SW 1271 (cell line): ENCODE measurements at regions not wholly inside any gene's neighbourhood (a gene's known extent, or its start where the extent isn't known, plus 50 kb on each side); places are given as distances from the start of the nearest gene placed in this dataset.

ENCODE experiments used
- DNase-seq, 2 experiments: peaks; one replicate each; lab custom pipeline; 2025; lab: John Stamatoyannopoulos, UW

DNA sequence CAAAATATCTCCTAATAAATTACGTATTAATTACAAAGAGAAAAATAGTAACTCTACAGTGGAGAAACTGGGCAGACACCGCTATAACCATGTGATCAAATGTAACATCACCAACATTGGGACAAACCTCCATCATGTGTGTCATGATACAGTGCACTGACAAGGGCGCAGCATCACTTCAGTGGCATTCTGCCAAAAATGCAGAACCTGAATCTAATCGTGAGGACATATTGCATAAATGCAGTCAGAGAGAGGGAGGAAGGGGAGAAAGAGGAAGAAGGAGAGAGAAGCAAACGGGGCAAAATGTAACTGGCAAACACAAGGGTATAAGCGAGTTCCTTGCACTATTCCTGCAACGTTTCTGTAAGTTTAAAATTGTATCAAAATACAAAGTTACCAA, 74.2 kb upstream of the MARCHF10 start:
- DNase-seq = no peak

DNA sequence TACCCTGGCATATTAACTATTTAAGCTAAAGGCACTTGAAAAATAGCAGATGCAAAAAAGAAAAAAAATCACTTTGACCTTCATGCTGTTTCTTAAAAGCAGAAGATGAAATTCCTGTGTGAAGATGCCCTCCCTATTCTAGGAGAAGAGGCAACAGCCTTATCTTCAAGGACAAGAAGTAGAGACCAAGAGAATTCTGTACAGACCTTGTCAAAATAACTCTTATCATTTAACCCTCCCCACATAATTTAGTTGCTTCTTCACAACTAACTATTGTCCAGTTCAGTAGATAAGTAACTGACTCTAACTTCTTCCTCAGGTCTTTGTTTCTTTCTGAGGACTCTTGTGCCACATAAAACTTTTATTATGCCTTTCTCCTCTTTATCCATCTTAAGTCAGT, 72.0 kb upstream of the MARCHF10 start:
- no peak for DNase-seq

DNA sequence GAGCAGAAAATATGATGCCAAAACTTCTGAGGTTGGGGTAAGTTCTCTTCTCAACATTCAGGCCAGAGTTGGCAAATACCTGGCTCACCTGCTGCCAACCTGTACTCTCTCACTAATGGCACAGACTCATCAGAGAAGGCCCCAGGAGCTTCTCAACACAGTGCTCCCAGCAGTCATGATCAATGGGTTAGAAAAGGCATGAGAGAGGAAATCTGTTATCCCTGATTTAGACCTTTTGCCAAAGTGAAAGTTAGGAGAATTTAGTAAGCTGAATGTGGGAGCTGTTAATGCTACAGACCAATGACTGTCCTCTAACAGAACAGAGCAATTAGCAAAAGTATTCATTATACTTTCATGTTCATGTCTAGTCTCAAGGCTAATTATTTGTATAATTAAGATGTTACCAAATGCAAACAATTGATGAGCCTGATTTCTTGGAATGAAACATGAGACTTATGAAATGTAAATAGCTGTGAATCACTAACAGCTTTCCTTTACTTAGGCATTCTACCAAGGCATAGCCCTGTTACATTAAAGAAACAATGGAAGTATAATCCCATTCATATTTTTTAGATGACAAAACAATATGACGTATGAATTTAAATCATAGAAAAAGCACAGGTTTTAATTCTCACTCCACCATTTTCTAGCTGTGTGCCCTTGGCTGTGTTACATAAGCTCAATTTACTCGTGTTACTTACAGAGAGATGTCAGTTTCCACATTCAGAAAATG, 68.7 kb upstream of the MARCHF10 start:
- DNase-seq = no peak

DNA sequence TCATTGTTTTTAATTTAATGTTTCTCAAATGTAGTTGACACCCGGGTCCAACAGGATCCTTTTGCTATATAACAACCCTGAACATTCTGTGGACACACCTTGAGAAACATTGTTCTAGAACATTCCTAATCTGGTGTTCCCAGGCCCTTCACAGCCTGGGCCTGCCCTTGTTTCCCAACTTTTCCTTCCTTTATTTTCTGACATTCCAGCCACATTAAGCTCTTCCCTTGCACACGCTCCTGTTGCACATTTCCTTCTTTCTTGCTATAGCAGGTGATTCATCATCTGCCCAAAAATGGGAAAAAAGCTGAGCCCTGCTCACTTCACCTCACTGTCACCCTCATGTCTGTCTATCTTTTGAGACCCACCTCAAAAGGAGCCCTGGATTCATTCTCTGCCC, 67.9 kb upstream of the MARCHF10 start:
- no peak for DNase-seq

DNA sequence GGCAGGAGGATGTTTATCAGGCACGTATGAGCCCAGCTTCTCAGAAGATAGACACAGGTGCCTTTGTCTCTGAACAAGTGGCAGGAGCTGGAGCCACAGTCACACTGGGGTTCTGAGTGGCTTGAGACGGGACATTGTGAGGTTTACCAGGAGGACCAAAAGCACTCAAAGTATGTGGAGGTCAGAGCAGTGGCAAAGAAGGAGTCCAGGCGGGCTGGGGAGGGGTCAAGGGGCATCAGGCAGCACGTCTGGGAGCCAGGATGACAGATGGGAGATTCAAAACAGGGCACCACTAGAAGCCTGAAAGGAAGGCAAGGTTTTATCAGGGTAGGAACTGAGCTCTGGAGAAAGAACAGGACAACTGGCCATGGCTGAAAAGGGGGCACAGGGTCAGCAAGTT, 67.2 kb upstream of the MARCHF10 start:
- no peak for DNase-seq

DNA sequence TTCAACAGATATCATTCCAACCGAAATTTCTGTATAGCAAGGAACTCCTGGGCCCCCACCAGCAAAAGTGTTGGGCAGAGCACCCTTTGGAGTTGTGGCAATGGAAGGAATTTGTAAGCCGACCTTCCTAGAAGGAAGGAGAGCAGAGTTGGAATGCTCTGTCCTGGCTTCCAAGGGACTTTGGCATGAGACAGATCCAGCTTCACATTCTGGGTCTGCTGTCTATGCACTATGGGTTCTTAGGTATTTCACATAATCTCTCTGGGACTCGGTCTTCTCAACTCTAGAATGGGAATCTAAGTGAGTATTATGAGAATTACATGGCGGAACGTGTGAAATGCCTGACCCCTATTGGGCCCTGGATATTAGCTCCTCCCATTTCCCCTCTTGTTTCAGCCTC, 63.2 kb upstream of the MARCHF10 start:
- no peak for DNase-seq

DNA sequence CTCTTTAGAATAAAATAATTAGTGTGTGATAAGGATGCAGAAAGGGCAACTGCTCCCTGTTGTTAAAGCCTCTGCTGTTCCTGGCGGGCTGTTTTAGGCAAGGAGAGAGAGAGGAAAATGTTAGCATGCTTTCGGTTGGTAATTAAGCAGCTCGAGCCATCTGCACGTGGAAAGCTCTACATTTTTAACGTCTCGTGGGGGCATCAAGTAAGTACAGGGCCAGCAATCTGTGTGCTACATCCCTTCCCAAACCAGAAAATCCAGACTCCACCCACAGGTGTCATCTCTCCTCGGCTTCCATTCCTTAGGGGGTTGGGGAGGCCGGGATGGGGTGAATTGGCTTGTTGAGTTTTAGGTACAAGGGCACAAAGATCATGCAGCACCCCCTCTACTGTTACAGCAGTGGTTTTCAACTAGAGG, 62.4 kb upstream of the MARCHF10 start:
- DNase-seq = no peak

DNA sequence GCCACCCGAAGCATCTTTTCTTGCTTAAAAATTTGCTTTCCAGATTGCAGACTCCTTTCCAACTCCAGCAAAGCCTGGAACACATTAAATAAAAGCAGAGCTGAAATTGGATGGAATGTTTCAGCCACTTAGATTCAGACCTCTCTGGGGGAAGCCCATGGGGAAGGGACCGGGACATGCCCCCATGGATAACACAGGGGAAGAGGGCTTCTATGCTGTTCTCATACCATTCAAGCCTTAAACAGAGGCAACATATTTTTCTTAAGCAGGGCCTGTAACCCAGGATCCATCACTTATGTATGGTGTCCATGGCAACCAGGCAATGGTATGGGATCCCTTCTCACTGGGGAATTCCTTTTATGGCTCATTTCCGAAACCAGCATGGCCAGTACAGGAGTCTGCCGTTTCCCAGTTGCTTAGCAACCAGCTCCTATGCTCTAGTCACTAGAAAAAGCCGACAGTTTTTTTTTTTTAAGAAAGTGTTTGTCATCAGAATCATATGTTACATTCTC, 62.0 kb upstream of the MARCHF10 start:
- DNase-seq = peak in 1 of 2 experiments; percentile 10

DNA sequence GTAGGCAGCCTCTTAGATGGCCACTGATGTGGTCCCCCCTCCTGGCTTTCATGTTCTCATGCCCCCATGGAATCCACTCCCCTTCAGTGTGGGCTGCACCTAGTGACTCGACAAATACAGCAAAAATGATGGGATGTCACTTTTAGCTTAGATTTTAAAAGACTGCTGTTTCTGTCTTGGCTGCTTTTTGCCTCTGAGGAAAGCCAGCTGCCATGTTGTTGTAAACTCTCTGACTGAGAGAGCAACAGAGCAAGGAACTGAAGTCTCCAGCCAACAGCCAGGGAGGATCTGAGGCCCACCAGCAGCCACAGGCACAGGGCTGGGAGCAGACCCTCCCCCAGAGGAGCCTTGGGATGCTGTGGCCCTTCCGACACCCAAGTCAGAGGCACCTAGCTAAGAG, 60.6 kb upstream of the MARCHF10 start:
- DNase-seq = no peak

DNA sequence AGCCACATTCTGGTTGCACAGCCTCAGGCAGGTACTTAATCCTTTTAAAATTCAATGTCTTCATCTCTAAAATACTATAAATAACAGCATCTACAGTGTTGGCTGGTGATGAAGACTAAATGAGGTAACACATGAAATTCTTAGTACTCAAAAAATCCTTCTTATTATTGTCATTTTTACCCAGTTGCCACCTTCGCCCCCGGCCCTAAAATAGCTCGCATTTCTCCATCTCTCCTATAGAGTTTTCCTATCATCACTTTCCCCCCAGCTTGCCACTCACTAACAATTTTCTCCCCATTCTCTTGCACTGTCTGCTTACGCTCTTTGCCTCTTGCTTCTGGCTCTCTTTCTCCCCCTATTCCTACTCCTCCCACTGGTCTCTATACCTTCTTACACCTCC, 59.9 kb upstream of the MARCHF10 start:
- DNase-seq = no peak

DNA sequence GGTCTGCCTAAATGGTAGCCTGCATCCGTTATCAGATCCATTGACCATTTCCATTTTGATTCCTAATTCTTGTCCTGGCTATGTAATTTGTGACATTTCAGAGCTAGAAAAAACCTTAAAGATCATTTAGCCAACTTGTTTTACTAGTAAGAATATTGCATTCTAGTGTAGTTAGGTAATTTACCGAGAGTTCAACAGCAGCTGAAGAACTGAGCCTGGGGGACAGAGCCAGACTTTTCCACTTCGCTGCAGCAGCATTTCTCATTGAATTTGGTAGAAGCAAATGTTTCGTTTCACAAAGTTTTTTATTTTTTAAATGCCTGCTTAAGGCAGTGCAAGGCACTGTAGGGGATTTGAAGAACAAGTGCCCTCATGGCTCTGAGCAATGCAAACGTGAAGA, 59.2 kb upstream of the MARCHF10 start:
- no peak for DNase-seq

DNA sequence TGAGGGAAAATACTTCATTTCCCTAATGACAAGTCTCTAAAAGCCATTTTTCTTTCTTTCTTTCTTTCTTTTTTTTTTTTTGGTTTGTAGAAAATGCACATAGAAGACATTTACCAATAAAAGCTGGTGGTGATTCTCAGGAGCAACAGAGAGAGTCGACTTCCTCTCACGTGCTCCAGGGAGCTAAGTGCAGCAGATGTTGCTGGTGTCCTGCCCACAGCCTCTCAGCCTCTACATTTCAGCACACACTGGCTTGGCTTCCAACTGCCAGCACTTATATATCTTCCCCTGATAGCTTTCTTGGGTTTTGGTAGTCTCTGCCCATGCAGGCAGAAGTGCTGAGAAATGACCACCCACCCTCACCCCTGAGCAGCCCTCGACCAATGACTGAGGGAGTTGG, 58.4 kb upstream of the MARCHF10 start:
- no peak for DNase-seq

DNA sequence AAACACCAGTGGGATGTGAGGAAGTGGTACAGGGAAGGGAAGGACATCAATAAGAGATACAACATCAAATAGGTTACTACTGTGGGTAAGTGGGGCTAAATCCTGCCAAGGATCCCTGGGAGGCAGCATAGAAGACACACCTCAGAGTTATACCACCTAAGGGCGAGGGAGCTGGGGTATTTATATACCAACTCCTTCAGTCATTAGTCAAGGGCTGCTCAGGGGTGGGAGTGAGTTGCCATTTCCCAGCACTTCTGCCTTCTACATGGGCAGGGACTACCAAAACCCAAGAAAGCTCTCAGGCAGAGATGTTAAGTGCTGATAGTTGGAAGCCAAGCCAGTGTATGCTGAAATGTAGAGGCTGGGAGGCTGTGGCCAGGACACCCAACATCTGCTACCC, 57.5 kb upstream of the MARCHF10 start:
- DNase-seq = no peak

DNA sequence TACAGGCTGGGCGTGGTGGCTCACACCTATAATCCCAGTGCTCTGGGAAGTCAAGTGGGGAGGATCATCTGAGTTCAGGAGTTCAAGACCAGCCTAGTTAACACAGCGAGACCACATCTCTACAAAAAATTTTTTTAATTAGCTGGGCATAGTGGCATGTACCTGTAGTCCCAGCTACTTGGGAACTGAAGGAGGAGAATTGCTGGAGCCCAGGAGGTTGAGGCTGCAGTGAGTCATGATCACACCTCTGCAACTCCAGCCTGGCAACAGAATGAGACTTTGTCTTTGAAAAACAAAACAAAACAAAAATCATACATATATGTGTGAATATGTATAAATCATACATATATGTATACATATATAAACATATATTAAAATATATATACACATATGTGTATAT, 54.1 kb upstream of the MARCHF10 start:
- no peak for DNase-seq

DNA sequence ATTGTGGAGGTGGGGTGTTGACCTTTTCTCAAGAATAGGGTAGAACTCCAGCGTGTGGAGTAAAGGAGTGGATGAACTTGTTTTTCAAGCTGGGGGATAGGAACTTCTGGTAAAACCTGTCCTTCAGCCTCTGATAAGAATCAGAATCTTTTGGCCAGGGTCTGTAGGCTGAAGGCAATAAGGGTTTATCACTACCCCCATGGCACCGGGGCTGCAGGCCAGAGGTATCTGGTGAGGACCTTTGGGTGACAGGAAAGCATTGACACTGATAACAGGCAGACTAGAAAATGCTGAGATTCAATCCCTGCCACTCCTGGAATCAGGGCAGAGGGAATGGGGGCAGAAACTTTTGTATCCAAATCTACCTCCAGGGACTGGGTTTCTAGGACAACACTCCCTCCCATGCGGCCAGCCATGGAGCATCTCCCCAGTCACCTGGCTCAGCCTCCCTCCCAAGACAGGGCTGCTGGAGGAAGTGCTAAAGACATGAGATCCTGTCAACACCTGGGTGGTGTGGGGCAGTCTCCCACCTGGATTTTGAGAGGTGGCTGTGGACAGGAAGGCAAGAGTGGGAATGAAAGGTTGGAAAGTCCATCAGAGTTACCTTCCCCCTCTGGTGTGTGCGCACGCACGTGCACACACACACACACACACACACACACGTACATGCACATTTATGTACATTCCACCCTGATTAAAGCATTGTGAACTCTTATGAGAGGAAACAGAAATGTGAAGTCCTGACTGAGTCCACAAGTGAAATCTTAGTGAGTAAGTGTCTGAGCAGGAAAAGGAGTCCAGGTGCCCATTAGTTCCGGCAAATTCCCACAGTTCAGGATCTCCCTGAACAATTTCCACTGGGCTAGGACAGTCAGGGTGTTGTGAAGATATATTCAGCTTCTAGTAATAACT, 53.1 kb upstream of the MARCHF10 start:
- no peak for DNase-seq

DNA sequence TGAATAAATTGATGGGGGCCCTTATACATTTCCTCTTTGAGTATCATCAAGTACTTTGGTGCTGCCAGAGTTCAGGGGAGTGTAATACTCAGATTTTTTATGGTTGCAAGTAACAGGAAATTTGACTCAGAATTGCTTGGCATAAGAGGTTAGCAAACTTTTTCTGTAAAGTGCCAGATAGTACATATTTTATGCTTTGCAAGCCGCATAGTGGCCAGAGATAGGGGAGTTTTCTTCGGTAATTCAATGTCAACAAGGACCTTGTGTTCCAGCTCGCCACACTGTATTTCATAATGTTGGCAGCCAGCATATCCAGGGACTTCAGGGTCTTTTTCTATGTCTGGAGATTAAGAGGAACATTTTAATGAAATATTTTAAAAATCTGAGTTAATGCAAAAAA, 51.0 kb upstream of the MARCHF10 start:
- no peak for DNase-seq
